H9 (cell line): ENCODE measurements at regions not wholly inside any gene's neighbourhood (a gene's known extent, or its start where the extent isn't known, plus 50 kb on each side); places are given as distances from the start of the nearest gene placed in this dataset.

Experiments used
- DNase-seq: peaks from one replicate; pipeline ENCODE4 v3.0.0-alpha.2; 2017
- H2AFZ ChIP-seq: one replicate; pipeline ENCODE4 v1.6.1; 2013; ENCODE audit warnings: mild to moderate bottlenecking, low read length, control low read depth, moderate library complexity
- H2AK5ac ChIP-seq: 2 replicates; pipeline ENCODE4 v1.6.1; 2013; ENCODE audit warnings: low read length, control low read depth, mixed read lengths; ENCODE audit not compliant: insufficient read length
- H2BK120ac ChIP-seq: one replicate; pipeline ENCODE4 v1.6.1; 2013; ENCODE audit warnings: low read depth, mild to moderate bottlenecking, low read length, control low read depth, inconsistent platforms; ENCODE audit not compliant: poor library complexity, severe bottlenecking
- H2BK12ac ChIP-seq: 2 replicates; pipeline ENCODE4 v1.6.1; 2013; ENCODE audit warnings: low read length, control low read depth, mixed read lengths, low read depth; ENCODE audit not compliant: insufficient read length
- H2BK15ac ChIP-seq: 2 replicates; pipeline ENCODE4 v1.6.1; 2013; ENCODE audit warnings: low read depth, low read length, control low read depth
- H2BK20ac ChIP-seq: one replicate; pipeline ENCODE4 v1.6.1; 2013; ENCODE audit warnings: low read depth, mild to moderate bottlenecking, low read length, control low read depth, inconsistent platforms; ENCODE audit not compliant: poor library complexity, severe bottlenecking
- H2BK5ac ChIP-seq: 2 replicates; pipeline ENCODE4 v1.6.1; 2013; ENCODE audit warnings: low read length, control low read depth, mixed read lengths; ENCODE audit not compliant: insufficient read length
- H3K14ac ChIP-seq: 2 replicates; pipeline ENCODE4 v1.6.1; 2013; ENCODE audit warnings: low read length, control low read depth; ENCODE audit not compliant: insufficient read depth
- H3K18ac ChIP-seq: 2 replicates; pipeline ENCODE4 v1.6.1; 2013; ENCODE audit warnings: low read depth, mild to moderate bottlenecking, mixed read lengths, low read length, control low read depth; ENCODE audit not compliant: insufficient read length
- H3K23ac ChIP-seq: 2 replicates; pipeline ENCODE4 v1.6.1; 2013; ENCODE audit warnings: low read length, control low read depth, mixed read lengths, low read depth; ENCODE audit not compliant: insufficient read length
- H3K23me2 ChIP-seq: 2 replicates; pipeline ENCODE4 v1.6.1; 2013; ENCODE audit warnings: low read depth, mild to moderate bottlenecking, mixed read lengths, low read length, control low read depth; ENCODE audit not compliant: insufficient read length, poor library complexity, severe bottlenecking
- H3K27ac ChIP-seq: 2 replicates; pipeline ENCODE4 v1.5.1; 2013; ENCODE audit warnings: low read length, control low read depth, mixed read lengths, low read depth; ENCODE audit not compliant: insufficient read length
- H3K27me3 ChIP-seq: 2 replicates; pipeline ENCODE4 v1.6.1; 2013; ENCODE audit warnings: low read length, control low read depth, inconsistent platforms; ENCODE audit not compliant: insufficient read depth
- H3K4ac ChIP-seq: 2 replicates; pipeline ENCODE4 v1.6.1; 2013; ENCODE audit warnings: low read depth, mild to moderate bottlenecking, control low read depth, inconsistent platforms, low read length, moderate library complexity
- H3K4me1 ChIP-seq: 2 replicates; pipeline ENCODE4 v1.6.1; 2013; ENCODE audit warnings: low read length, control low read depth, inconsistent platforms; ENCODE audit not compliant: insufficient read depth
- H3K4me2 ChIP-seq: 2 replicates; pipeline ENCODE4 v1.6.1; 2013; ENCODE audit warnings: low read length, control low read depth, mixed read lengths; ENCODE audit not compliant: insufficient read length, insufficient read depth
- H3K56ac ChIP-seq: 2 replicates; pipeline ENCODE4 v1.6.1; 2013; ENCODE audit warnings: low read depth, mild to moderate bottlenecking, mixed read lengths, low read length, control low read depth; ENCODE audit not compliant: insufficient read length
- H3K79me1 ChIP-seq: 2 replicates; pipeline ENCODE4 v1.6.1; 2013; ENCODE audit warnings: low read depth, mild to moderate bottlenecking, moderate library complexity, low read length, control low read depth, inconsistent platforms; ENCODE audit not compliant: insufficient read depth, poor library complexity, severe bottlenecking
- H3K79me2 ChIP-seq: 2 replicates; pipeline ENCODE4 v1.6.1; 2013; ENCODE audit warnings: low read length, control low read depth, inconsistent platforms; ENCODE audit not compliant: insufficient read depth
- H3K9ac ChIP-seq: 2 replicates; pipeline ENCODE4 v1.6.1; 2013; ENCODE audit warnings: low read length, control low read depth, mixed read lengths; ENCODE audit not compliant: insufficient read length; ENCODE audit errors: extremely low read depth
- H3K9me3 ChIP-seq: one replicate; pipeline ENCODE4 v1.6.1; 2013; ENCODE audit warnings: low read depth, low read length, inconsistent platforms; ENCODE audit not compliant: control insufficient read depth
- H3T11ph ChIP-seq: one replicate; pipeline ENCODE4 v1.6.1; 2013; ENCODE audit warnings: mild to moderate bottlenecking, low read length, control low read depth, inconsistent platforms
- H4K20me1 ChIP-seq: one replicate; pipeline ENCODE4 v1.6.1; 2013; ENCODE audit not compliant: control insufficient read depth, insufficient read length, insufficient read depth
- H4K5ac ChIP-seq: 2 replicates; pipeline ENCODE4 v1.6.1; 2013; ENCODE audit warnings: low read depth, mild to moderate bottlenecking, mixed read lengths, low read length, control low read depth; ENCODE audit not compliant: insufficient read length
- H4K8ac ChIP-seq: replicated peaks from 2 replicates; pipeline ENCODE4 v1.6.1; 2013; ENCODE audit warnings: low read length, control low read depth, mixed read lengths, low read depth; ENCODE audit not compliant: insufficient read length
- H4K91ac ChIP-seq: 2 replicates; pipeline ENCODE4 v1.6.1; 2013; ENCODE audit warnings: low read depth, mild to moderate bottlenecking, moderate library complexity, mixed read lengths, low read length, control low read depth; ENCODE audit not compliant: insufficient read length
- H3K27ac Mint-ChIP-seq, 3 experiments: 2 replicates in 2 of 3; 3 replicates in 1 of 3; pipeline ENCODE4 v1.8.0; 2020 to 2021; ENCODE audit warnings: mixed read lengths in 3 of 3, mild to moderate bottlenecking in 1 of 3, moderate library complexity in 1 of 3
- H3K27me3 Mint-ChIP-seq: 2 replicates; pipeline ENCODE4 v1.8.0; 2021; ENCODE audit warnings: low read depth, mild to moderate bottlenecking, moderate library complexity, mixed read lengths
- H3K36me3 Mint-ChIP-seq, 3 experiments: 2 replicates in 2 of 3; 3 replicates in 1 of 3; pipeline ENCODE4 v1.8.0; 2020 to 2021; ENCODE audit warnings: low read depth in 3 of 3, mixed read lengths in 3 of 3; ENCODE audit not compliant: insufficient read depth in 1 of 3
- H3K4me1 Mint-ChIP-seq, 2 experiments: 2 replicates each; pipeline ENCODE4 v1.8.0; 2020; ENCODE audit warnings: mixed read lengths in 2 of 2
- H3K4me3 Mint-ChIP-seq, 2 experiments: 2 replicates in 1 of 2; 3 replicates in 1 of 2; pipeline ENCODE4 v1.8.0; 2020 to 2021; ENCODE audit warnings: mild to moderate bottlenecking in 2 of 2, mixed read lengths in 2 of 2, moderate library complexity in 1 of 2
- H3K9me3 Mint-ChIP-seq, 2 experiments: 2 replicates in 1 of 2; 3 replicates in 1 of 2; pipeline ENCODE4 v1.8.0; 2020; ENCODE audit warnings: mild to moderate bottlenecking in 2 of 2, mixed read lengths in 2 of 2, moderate library complexity in 1 of 2
- WGBS: extraction: QIAGEN DNeasy Blood & Tissue Kit; methylation state at CpG from one replicate; pipeline ENCODE4 v1.1.7; 2013; ENCODE audit warnings: missing lambda C conversion rate, low lambda C conversion rate, mixed read lengths; ENCODE audit not compliant: insufficient read length; ENCODE audit errors: extremely low coverage; 5-methylcytosine and 5-hydroxymethylcytosine counted together
- TF ChIP-seq, protein P1 (sequence below): fragments of 200-600 bp; sonication (generic); conservative IDR thresholded peaks from 3 replicates; pipeline ENCODE4 v1.8.0; 2021; ENCODE audit warnings: antibody characterized with exemption, mild to moderate bottlenecking

DNA sequence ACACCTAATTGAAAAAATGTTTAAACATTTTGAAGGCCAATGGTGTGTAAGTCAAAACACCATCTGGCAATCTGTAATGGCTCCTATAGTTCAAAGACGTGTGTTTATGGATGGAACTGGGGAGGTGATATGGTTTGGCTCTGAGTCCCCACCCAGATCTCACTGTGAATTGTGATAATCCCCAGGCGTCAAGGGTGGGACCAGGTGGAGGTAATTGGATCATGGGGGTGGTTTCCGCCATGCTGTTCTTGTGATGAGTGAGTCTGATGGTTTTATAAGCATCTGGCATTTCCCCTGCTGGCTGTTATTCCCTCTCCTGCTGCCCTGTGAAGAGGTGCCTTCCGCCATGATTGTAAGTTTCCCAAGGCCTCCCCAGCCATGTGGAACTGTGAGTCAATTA, 52.2 kb downstream of the ADRA2C start:
- no peak for DNase-seq
- no peak overlapping the region for H2BK5ac ChIP-seq
- Mint-ChIP-seq H3K36me3 (peaks cover 0 to 2% (median 0%) of the 10 kb centered on the region in 3 experiments; a peak in 1 of 7 replicates), H3K4me1 (peaks cover 11 to 27% of the 10 kb centered on the region in 2 experiments; a peak in 3 of 4 replicates), H3K27me3 (peaks cover 24% of the 10 kb centered on the region), H3K9me3 (peaks cover 0 to 4% of the 10 kb centered on the region in 2 experiments; a peak in 1 of 5 replicates), H3K27ac (no peak overlapping the region), H3K4me3 (no peak overlapping the region)
- H4K20me1 ChIP-seq: no peaks in the 10 kb centered on the region
- H2BK15ac ChIP-seq: no peak overlapping the region
- H2BK20ac ChIP-seq: no peak overlapping the region
- H2AK5ac ChIP-seq: no peak overlapping the region
- no peak overlapping the region for H2BK120ac ChIP-seq
- H3K79me2 ChIP-seq: no peaks in the 10 kb centered on the region
- no peak overlapping the region for H4K8ac ChIP-seq
- H3K79me1 ChIP-seq: no peaks in the 10 kb centered on the region
- no peaks in the 10 kb centered on the region for H3K9me3 ChIP-seq
- no peak overlapping the region for H3K56ac ChIP-seq
- H3K4me1 ChIP-seq: no peaks in the 10 kb centered on the region
- H3K14ac ChIP-seq: no peak overlapping the region
- H3K27me3 ChIP-seq: no peaks in the 10 kb centered on the region
- H3K27ac ChIP-seq: no peak overlapping the region
- no peak overlapping the region for H3K4ac ChIP-seq
- H3T11ph ChIP-seq: no peak overlapping the region
- WGBS: no CpG with 5 or more reads among the region's 4 CpGs
- H4K91ac ChIP-seq: no peak overlapping the region
- TF ChIP-seq, protein P1, sequence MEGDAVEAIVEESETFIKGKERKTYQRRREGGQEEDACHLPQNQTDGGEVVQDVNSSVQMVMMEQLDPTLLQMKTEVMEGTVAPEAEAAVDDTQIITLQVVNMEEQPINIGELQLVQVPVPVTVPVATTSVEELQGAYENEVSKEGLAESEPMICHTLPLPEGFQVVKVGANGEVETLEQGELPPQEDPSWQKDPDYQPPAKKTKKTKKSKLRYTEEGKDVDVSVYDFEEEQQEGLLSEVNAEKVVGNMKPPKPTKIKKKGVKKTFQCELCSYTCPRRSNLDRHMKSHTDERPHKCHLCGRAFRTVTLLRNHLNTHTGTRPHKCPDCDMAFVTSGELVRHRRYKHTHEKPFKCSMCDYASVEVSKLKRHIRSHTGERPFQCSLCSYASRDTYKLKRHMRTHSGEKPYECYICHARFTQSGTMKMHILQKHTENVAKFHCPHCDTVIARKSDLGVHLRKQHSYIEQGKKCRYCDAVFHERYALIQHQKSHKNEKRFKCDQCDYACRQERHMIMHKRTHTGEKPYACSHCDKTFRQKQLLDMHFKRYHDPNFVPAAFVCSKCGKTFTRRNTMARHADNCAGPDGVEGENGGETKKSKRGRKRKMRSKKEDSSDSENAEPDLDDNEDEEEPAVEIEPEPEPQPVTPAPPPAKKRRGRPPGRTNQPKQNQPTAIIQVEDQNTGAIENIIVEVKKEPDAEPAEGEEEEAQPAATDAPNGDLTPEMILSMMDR: no peak
- no peak overlapping the region for H2AFZ ChIP-seq
- no peak overlapping the region for H3K4me2 ChIP-seq
- H4K5ac ChIP-seq: no peak overlapping the region
- no peak overlapping the region for H3K18ac ChIP-seq
- no peak overlapping the region for H3K23ac ChIP-seq
- no peaks in the 10 kb centered on the region for H3K23me2 ChIP-seq
- H2BK12ac ChIP-seq: no peak overlapping the region
- no peak overlapping the region for H3K9ac ChIP-seq
